ENCODE measurements at regions not wholly inside any gene's neighbourhood (a gene's known extent, or its start where the extent isn't known, plus 50 kb on each side); places are given as distances from the start of the nearest gene placed in this dataset.

DNA sequence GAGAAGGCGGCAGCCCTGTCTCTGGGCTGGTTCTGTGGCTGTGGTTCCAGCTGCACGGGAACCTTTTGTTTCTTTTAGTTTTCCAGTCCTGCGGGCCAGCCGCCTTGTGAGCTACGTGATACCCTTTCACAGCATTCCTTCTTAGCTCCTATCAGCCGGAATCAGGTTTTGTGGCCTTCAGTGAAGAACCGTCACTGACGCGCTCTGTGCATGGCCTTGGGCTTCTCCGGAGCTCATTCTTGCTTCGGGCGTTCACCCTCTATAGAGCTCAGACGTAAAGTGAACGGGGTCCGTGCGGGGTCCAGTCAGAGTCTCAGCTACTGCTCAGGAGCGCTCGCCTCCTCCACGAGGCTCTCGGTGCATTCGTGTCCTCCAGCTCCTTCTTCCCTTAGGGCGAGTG, 166.7 kb downstream of the FAM43A start:
- TF ChIP-seq, protein P1, sequence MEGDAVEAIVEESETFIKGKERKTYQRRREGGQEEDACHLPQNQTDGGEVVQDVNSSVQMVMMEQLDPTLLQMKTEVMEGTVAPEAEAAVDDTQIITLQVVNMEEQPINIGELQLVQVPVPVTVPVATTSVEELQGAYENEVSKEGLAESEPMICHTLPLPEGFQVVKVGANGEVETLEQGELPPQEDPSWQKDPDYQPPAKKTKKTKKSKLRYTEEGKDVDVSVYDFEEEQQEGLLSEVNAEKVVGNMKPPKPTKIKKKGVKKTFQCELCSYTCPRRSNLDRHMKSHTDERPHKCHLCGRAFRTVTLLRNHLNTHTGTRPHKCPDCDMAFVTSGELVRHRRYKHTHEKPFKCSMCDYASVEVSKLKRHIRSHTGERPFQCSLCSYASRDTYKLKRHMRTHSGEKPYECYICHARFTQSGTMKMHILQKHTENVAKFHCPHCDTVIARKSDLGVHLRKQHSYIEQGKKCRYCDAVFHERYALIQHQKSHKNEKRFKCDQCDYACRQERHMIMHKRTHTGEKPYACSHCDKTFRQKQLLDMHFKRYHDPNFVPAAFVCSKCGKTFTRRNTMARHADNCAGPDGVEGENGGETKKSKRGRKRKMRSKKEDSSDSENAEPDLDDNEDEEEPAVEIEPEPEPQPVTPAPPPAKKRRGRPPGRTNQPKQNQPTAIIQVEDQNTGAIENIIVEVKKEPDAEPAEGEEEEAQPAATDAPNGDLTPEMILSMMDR (conservative IDR thresholded peaks at IDR 0.05; ENCODE audit: low read length): no peak
- TF ChIP-seq EZH2phosphoT487 (IDR thresholded peaks at IDR 0.05; ENCODE audit: borderline replicate concordance): no peak

Data from Loucy (cell line).